ENCODE measurements at regions not wholly inside any gene's neighbourhood (a gene's known extent, or its start where the extent isn't known, plus 50 kb on each side); places are given as distances from the start of the nearest gene placed in this dataset.

GRCh38 chr5:136722086-136722485 is 356.7 kb upstream of the TRPC7 start:
- no peak for TF ChIP-seq CTCF (IDR thresholded peaks at IDR 0.05)
- no peak for TF ChIP-seq POLR2A (IDR thresholded peaks at IDR 0.05)
